Keratinocyte (primary cell): ENCODE measurements at regions not wholly inside any gene's neighbourhood (a gene's known extent, or its start where the extent isn't known, plus 50 kb on each side); places are given as distances from the start of the nearest gene placed in this dataset.

ENCODE experiments used
- DNase-seq: peaks from one replicate; pipeline ENCODE4 v3.0.0-alpha.2; 2011; ENCODE audit warnings: low read depth, missing footprints, low spot score
- FAIRE-seq: peaks from 2 replicates; lab custom pipeline; 2011; peaks lifted over from hg19 to GRCh38; lab: Jason Lieb, UNC
- H2AFZ ChIP-seq: 2 replicates; pipeline ENCODE4 v1.6.0; 2012; ENCODE audit warnings: low read length, control low read depth, inconsistent platforms; ENCODE audit not compliant: control insufficient read depth
- H3K27ac ChIP-seq: 2 replicates; pipeline ENCODE4 v1.5.1; 2011; ENCODE audit warnings: low read length; ENCODE audit not compliant: control insufficient read depth, insufficient read depth
- H3K27me3 ChIP-seq: 3 replicates; pipeline ENCODE4 v1.6.0; 2011; ENCODE audit warnings: low read length; ENCODE audit not compliant: control insufficient read depth, insufficient read depth; ENCODE audit errors: extremely low read depth
- H3K36me3 ChIP-seq, 2 experiments: 2 replicates in 1 of 2; 3 replicates in 1 of 2; pipeline ENCODE4 v1.5.1; 2011; ENCODE audit warnings: low read length in 2 of 2, mild to moderate bottlenecking in 1 of 2; ENCODE audit not compliant: control insufficient read depth in 2 of 2, insufficient read depth in 2 of 2; ENCODE audit errors: extremely low read depth in 1 of 2
- H3K4me1 ChIP-seq: 3 replicates; pipeline ENCODE4 v1.5.1; 2011; ENCODE audit warnings: low read length; ENCODE audit not compliant: control insufficient read depth, insufficient read depth; ENCODE audit errors: extremely low read depth
- H3K4me2 ChIP-seq: 3 replicates; pipeline ENCODE4 v1.6.0; 2011; ENCODE audit warnings: low read depth, low read length; ENCODE audit not compliant: control insufficient read depth, insufficient read depth; ENCODE audit errors: extremely low read depth
- H3K4me3 ChIP-seq, 3 experiments: fragments of 200-600 bp in 1 of 3; sonication (generic) in 1 of 3; 2 replicates in 2 of 3; 3 replicates in 1 of 3; pipeline ENCODE4 v1.5.1; 2011 to 2016; ENCODE audit warnings: low read length in 3 of 3, mild to moderate bottlenecking in 3 of 3, control low read depth in 2 of 3, inconsistent platforms in 1 of 3, low read depth in 1 of 3, mixed read lengths in 1 of 3, mixed run types in 1 of 3, moderate library complexity in 1 of 3; ENCODE audit not compliant: control insufficient read depth in 2 of 3, insufficient read depth in 2 of 3; ENCODE audit errors: extremely low read depth in 1 of 3
- H3K79me2 ChIP-seq: 2 replicates; pipeline ENCODE4 v1.6.0; 2012; ENCODE audit warnings: low read length; ENCODE audit not compliant: control insufficient read depth, insufficient read depth
- H3K9ac ChIP-seq: 3 replicates; pipeline ENCODE4 v1.6.0; 2011; ENCODE audit warnings: low read length; ENCODE audit not compliant: control insufficient read depth, insufficient read depth; ENCODE audit errors: extremely low read depth
- H3K9me1 ChIP-seq: 3 replicates; pipeline ENCODE4 v1.6.0; 2011; ENCODE audit warnings: low read length; ENCODE audit not compliant: control insufficient read depth, insufficient read depth; ENCODE audit errors: extremely low read depth
- H3K9me3 ChIP-seq: 2 replicates; pipeline ENCODE4 v1.5.1; 2012; ENCODE audit warnings: low read depth, low read length; ENCODE audit not compliant: control insufficient read depth
- H4K20me1 ChIP-seq: 3 replicates; pipeline ENCODE4 v1.6.0; 2011; ENCODE audit warnings: low read length; ENCODE audit not compliant: control insufficient read depth, insufficient read depth; ENCODE audit errors: extremely low read depth
- CTCF ChIP-seq, 3 experiments: IDR thresholded peaks in 1 of 3; conservative IDR thresholded peaks in 1 of 3; optimal IDR thresholded peaks in 1 of 3; 2 replicates in 2 of 3; 3 replicates in 1 of 3; pipeline versions ENCODE3 to v1.5.1; 2011; ENCODE audit warnings: low read length in 3 of 3, mild to moderate bottlenecking in 3 of 3, moderate library complexity in 2 of 3, control low read depth in 1 of 3, inconsistent platforms in 1 of 3; ENCODE audit not compliant: insufficient read depth in 2 of 3; ENCODE audit errors: extremely low read depth in 1 of 3
- EZH2 ChIP-seq: IDR thresholded peaks from one replicate; pipeline ENCODE4 v1.6.1; 2012; ENCODE audit warnings: inconsistent platforms, mild to moderate bottlenecking, low read length, moderate library complexity
- dilution Hi-C: fragments of 300-500 bp; cut with MboI; formaldehyde crosslinking; loops from one replicate; pipeline ENCODE4 v1.7.0; 2020; ENCODE audit warnings: low sequenced_read_pairs; ENCODE audit not compliant: extremely low pct_ligation_motif_present

- no peak overlapping the region for H3K9ac ChIP-seq
- peaks cover 28 to 32% of the 10 kb centered on the region in 2 experiments for H3K36me3 ChIP-seq
- H3K4me1 ChIP-seq = peaks cover 9% of the 10 kb centered on the region
- no peak overlapping the region for H3K4me3 ChIP-seq
- peaks cover 14% of the 10 kb centered on the region for H3K79me2 ChIP-seq
- no peak for TF ChIP-seq CTCF (optimal IDR thresholded peaks at IDR 0.05 in 1 of 3, IDR thresholded peaks at IDR 0.05 in 1 of 3, conservative IDR thresholded peaks at IDR 0.05 in 1 of 3; ENCODE audit: extremely low read depth in 1 of 3, insufficient read depth in 2 of 3, low read length in 3 of 3)
- no peaks in the 10 kb centered on the region for H3K9me3 ChIP-seq
- dilution Hi-C loops = no loop called here
- H3K4me2 ChIP-seq = no peak overlapping the region
- no peak overlapping the region for H3K27ac ChIP-seq
- H2AFZ ChIP-seq = no peak overlapping the region
- DNase-seq = no peak
- peaks cover 2% of the 10 kb centered on the region for H3K9me1 ChIP-seq
- no peaks in the 10 kb centered on the region for H4K20me1 ChIP-seq
- no peak for FAIRE-seq
- no peaks in the 10 kb centered on the region for H3K27me3 ChIP-seq
Measured at GRCh38 chr16:31710880-31711279, 162.7 kb upstream of the ZNF267 start.

- Histone ChIP-seq H2AFZ (no peak overlapping the region), H3K4me3 (no peak overlapping the region), H3K9ac (no peak overlapping the region), H4K20me1 (no peaks in the 10 kb centered on the region), H3K36me3 (peaks cover 23 to 29% of the 10 kb centered on the region in 2 experiments), H3K9me1 (peaks cover 2% of the 10 kb centered on the region), H3K4me2 (no peak overlapping the region), H3K27me3 (no peaks in the 10 kb centered on the region), H3K79me2 (peaks cover 19% of the 10 kb centered on the region), H3K4me1 (peaks cover 9% of the 10 kb centered on the region), H3K27ac (no peak overlapping the region), H3K9me3 (no peaks in the 10 kb centered on the region)
- TF ChIP-seq CTCF (optimal IDR thresholded peaks at IDR 0.05 in 1 of 3, IDR thresholded peaks at IDR 0.05 in 1 of 3, conservative IDR thresholded peaks at IDR 0.05 in 1 of 3; ENCODE audit: extremely low read depth in 1 of 3, insufficient read depth in 2 of 3, low read length in 3 of 3) (peak in 1 of 3 experiments; percentile 13), EZH2 (no peak)
- dilution Hi-C loops = no loop called here
- DNase-seq (no peak), FAIRE-seq (no peak)
Measured at GRCh38 chr16:31711344-31711845, 162.2 kb upstream of the ZNF267 start.
